GM06990 (cell line): ENCODE measurements at regions not wholly inside any gene's neighbourhood (a gene's known extent, or its start where the extent isn't known, plus 50 kb on each side); places are given as distances from the start of the nearest gene placed in this dataset.

Source experiments
- DNase-seq: peaks from one replicate; pipeline ENCODE4 v3.0.0-alpha.2; 2011; ENCODE audit not compliant: insufficient read length; ENCODE audit errors: extremely low read depth
- H3K27me3 ChIP-seq: replicated peaks from 2 replicates; pipeline ENCODE4 v1.6.0; 2011; ENCODE audit warnings: low read length; ENCODE audit not compliant: control insufficient read depth, insufficient read depth
- H3K36me3 ChIP-seq: 2 replicates; pipeline ENCODE4 v1.5.1; 2011; ENCODE audit warnings: low read length; ENCODE audit not compliant: control insufficient read depth, insufficient read depth
- H3K4me3 ChIP-seq: replicated peaks from 2 replicates; pipeline ENCODE4 v1.5.1; 2011; ENCODE audit warnings: low read depth, mild to moderate bottlenecking, control low read depth, low read length
- CTCF ChIP-seq: IDR thresholded peaks from 2 replicates; pipeline ENCODE4 v1.5.1; 2011; ENCODE audit warnings: low read length, control low read depth, mild to moderate bottlenecking, inconsistent platforms; ENCODE audit not compliant: insufficient read depth, poor library complexity, severe bottlenecking

GRCh38 chr5:62742207-62742606 lies 163.6 kb downstream of the LRRC70 start:
- DNase-seq, result no peak
- TF ChIP-seq CTCF, result no peak
- Histone ChIP-seq H3K27me3 (no peaks in the 10 kb centered on the region; the same call in 1 of the 2 replicates), H3K4me3 (no peak overlapping the region), H3K36me3 (no peaks in the 10 kb centered on the region)

- Histone ChIP-seq H3K36me3 (no peaks in the 10 kb centered on the region), H3K27me3 (no peaks in the 10 kb centered on the region; the same call in 1 of the 2 replicates), H3K4me3 (no peak overlapping the region)
- no peak for TF ChIP-seq CTCF
- DNase-seq, result no peak
Measured at GRCh38 chr5:62741761-62742160, 163.1 kb downstream of the LRRC70 start.

- TF ChIP-seq CTCF, result no peak
- Histone ChIP-seq H3K4me3 (no peak overlapping the region), H3K36me3 (no peaks in the 10 kb centered on the region), H3K27me3 (no peaks in the 10 kb centered on the region)
- DNase-seq, result no peak
Measured at GRCh38 chr5:62737766-62738165, 159.1 kb downstream of the LRRC70 start.

- TF ChIP-seq CTCF, result no peak
- DNase-seq, result no peak
- no peaks in the 10 kb centered on the region for H3K27me3 ChIP-seq
Measured at GRCh38 chr5:62732677-62733121, 154.1 kb downstream of the LRRC70 start.

GRCh38 chr5:62731022-62731421 lies 152.4 kb downstream of the LRRC70 start:
- no peak for DNase-seq
- Histone ChIP-seq H3K4me3 (no peak overlapping the region), H3K27me3 (no peaks in the 10 kb centered on the region), H3K36me3 (no peaks in the 10 kb centered on the region)
- no peak for TF ChIP-seq CTCF

More at GRCh38 chr5:62732677-62733121, 154.1 kb downstream of the LRRC70 start:
- no peaks in the 10 kb centered on the region for H3K36me3 ChIP-seq
- no peak overlapping the region for H3K4me3 ChIP-seq

GRCh38 chr5:62729675-62730074 lies 151.1 kb downstream of the LRRC70 start:
- TF ChIP-seq CTCF, result no peak

More at GRCh38 chr5:62729675-62730074, 151.1 kb downstream of the LRRC70 start:
- Histone ChIP-seq H3K36me3 (no peaks in the 10 kb centered on the region), H3K27me3 (no peaks in the 10 kb centered on the region), H3K4me3 (no peak overlapping the region)
- DNase-seq, result no peak
